IMR-90 (cell line): ENCODE measurements at regions not wholly inside any gene's neighbourhood (a gene's known extent, or its start where the extent isn't known, plus 50 kb on each side); places are given as distances from the start of the nearest gene placed in this dataset.

ENCODE experiments used
- ATAC-seq: fragments of 200-7000 bp; cut with Tn5 transposase; 2 replicates; pipeline ENCODE4 v1.9.1; 2020; ENCODE audit warnings: low read depth, mild to moderate bottlenecking, moderate library complexity
- BruUV-seq: library from RNA; stranded (reverse); fragments of 400-500 nt; replicated peaks from 2 replicates; lab custom pipeline; 2021; lab: Mats Ljungman, UMichigan
- CTCF ChIA-PET: fragments of 300-600 bp; formaldehyde crosslinking; extraction: SDS; loops from one replicate; lab custom pipeline; 2021; ENCODE audit warnings: antibody characterized with exemption; lab: Yijun Ruan, JAX
- POLR2A ChIA-PET: fragments of 300-600 bp; sonication (Branson Sonifier 250); formaldehyde crosslinking; loops from one replicate; lab custom pipeline; 2022; ENCODE audit warnings: antibody characterized with exemption; ENCODE audit not compliant: unreplicated experiment; lab: Charles Lee
- DNase-seq: peaks from one replicate; pipeline ENCODE4 v3.0.0; 2013
- H2AFZ ChIP-seq: replicated peaks from 2 replicates; pipeline ENCODE3; 2013; ENCODE audit warnings: low read length, mild to moderate bottlenecking; ENCODE audit not compliant: poor library complexity
- H2AK5ac ChIP-seq: 2 replicates; pipeline ENCODE4 v1.6.1; 2013; ENCODE audit warnings: low read depth, low read length, inconsistent platforms
- H2AK9ac ChIP-seq: replicated peaks from 2 replicates; pipeline ENCODE3; 2013; ENCODE audit warnings: mild to moderate bottlenecking, low read depth, low read length, moderate library complexity; ENCODE audit not compliant: poor library complexity
- H2BK120ac ChIP-seq: 2 replicates; pipeline ENCODE4 v1.6.1; 2013; ENCODE audit warnings: low read depth, low read length, inconsistent platforms
- H2BK15ac ChIP-seq: 3 replicates; pipeline ENCODE4 v1.6.1; 2013; ENCODE audit warnings: low read depth, low read length, inconsistent platforms
- H2BK20ac ChIP-seq: 2 replicates; pipeline ENCODE4 v1.6.1; 2013; ENCODE audit warnings: low read depth, mild to moderate bottlenecking, inconsistent platforms, low read length, moderate library complexity
- H2BK5ac ChIP-seq: 2 replicates; pipeline ENCODE4 v1.6.1; 2013; ENCODE audit warnings: mild to moderate bottlenecking, low read depth, low read length, inconsistent platforms; ENCODE audit not compliant: poor library complexity, severe bottlenecking
- H3K14ac ChIP-seq: replicated peaks from 2 replicates; pipeline ENCODE4 v1.6.1; 2013; ENCODE audit warnings: low read depth, low read length, inconsistent platforms
- H3K18ac ChIP-seq: 2 replicates; pipeline ENCODE4 v1.6.1; 2013; ENCODE audit warnings: low read depth, low read length, control low read depth
- H3K23ac ChIP-seq: 2 replicates; pipeline ENCODE4 v1.6.1; 2013; ENCODE audit warnings: low read depth, low read length, inconsistent platforms
- H3K27ac ChIP-seq: 2 replicates; pipeline ENCODE4 v1.5.1; 2013; ENCODE audit warnings: mild to moderate bottlenecking, control low read depth, low read length; ENCODE audit not compliant: insufficient read depth
- H3K27me3 ChIP-seq: 2 replicates; pipeline ENCODE4 v1.6.1; 2013; ENCODE audit warnings: low read length; ENCODE audit not compliant: control insufficient read depth, insufficient read depth
- H3K36me3 ChIP-seq: 2 replicates; pipeline ENCODE4 v1.6.1; 2013; ENCODE audit warnings: low read length, mixed read lengths; ENCODE audit not compliant: control insufficient read depth, insufficient read depth
- H3K4ac ChIP-seq: 2 replicates; pipeline ENCODE4 v1.6.1; 2013; ENCODE audit warnings: low read depth, low read length, inconsistent platforms
- H3K4me1 ChIP-seq: 2 replicates; pipeline ENCODE4 v1.6.1; 2013; ENCODE audit warnings: low read length, mixed read lengths; ENCODE audit not compliant: control insufficient read depth, insufficient read depth
- H3K4me2 ChIP-seq: 2 replicates; pipeline ENCODE4 v1.6.1; 2013; ENCODE audit warnings: low read depth, mild to moderate bottlenecking, control low read depth, low read length, moderate library complexity
- H3K4me3 ChIP-seq: 2 replicates; pipeline ENCODE4 v1.5.1; 2013; ENCODE audit warnings: low read depth, mild to moderate bottlenecking, control low read depth, low read length, moderate library complexity; ENCODE audit not compliant: insufficient read depth
- H3K56ac ChIP-seq: 2 replicates; pipeline ENCODE4 v1.6.1; 2013; ENCODE audit warnings: low read length, inconsistent platforms; ENCODE audit not compliant: insufficient read depth; ENCODE audit errors: extremely low read depth
- H3K79me1 ChIP-seq, 2 experiments: 2 replicates each; pipeline ENCODE4 v1.6.1; 2013; ENCODE audit warnings: low read length in 2 of 2, inconsistent platforms in 1 of 2, low read depth in 1 of 2
- H3K9ac ChIP-seq: 2 replicates; pipeline ENCODE4 v1.6.1; 2013; ENCODE audit warnings: low read depth, low read length, control low read depth
- H3K9me1 ChIP-seq: 2 replicates; pipeline ENCODE4 v1.6.1; 2013; ENCODE audit warnings: low read length, inconsistent platforms; ENCODE audit not compliant: insufficient read depth
- H3K9me3 ChIP-seq: 2 replicates; pipeline ENCODE4 v1.6.1; 2013; ENCODE audit warnings: low read length; ENCODE audit not compliant: control insufficient read depth, insufficient read depth
- H4K20me1 ChIP-seq: 2 replicates; pipeline ENCODE4 v1.6.1; 2013; ENCODE audit warnings: low read length, inconsistent platforms; ENCODE audit not compliant: insufficient read depth
- H4K5ac ChIP-seq: 2 replicates; pipeline ENCODE4 v1.6.1; 2013; ENCODE audit warnings: mild to moderate bottlenecking, low read depth, low read length, control low read depth
- H4K8ac ChIP-seq, 2 experiments: 2 replicates each; pipeline ENCODE4 v1.6.1; 2013; ENCODE audit warnings: low read depth in 2 of 2, low read length in 2 of 2, control low read depth in 1 of 2, inconsistent platforms in 1 of 2
- H4K91ac ChIP-seq: 2 replicates; pipeline ENCODE4 v1.6.1; 2013; ENCODE audit warnings: low read depth, low read length, inconsistent platforms; ENCODE audit not compliant: insufficient read depth
- BHLHE40 ChIP-seq: fragments of 150-350 bp; IDR thresholded peaks from 2 replicates; pipeline ENCODE4 v1.6.1; 2016; ENCODE audit warnings: mild to moderate bottlenecking, low read depth, low read length
- CEBPB ChIP-seq: IDR thresholded peaks from 2 replicates; pipeline ENCODE4 v1.6.1; 2012; ENCODE audit warnings: low read depth, low read length, improper control_type of control experiment
- CHD1 ChIP-seq: IDR thresholded peaks from 2 replicates; pipeline ENCODE4 v1.6.1; 2012; ENCODE audit warnings: low read depth, low read length, improper control_type of control experiment
- CTCF ChIP-seq: conservative IDR thresholded peaks from 2 replicates; pipeline ENCODE4 v1.5.1; 2012; ENCODE audit warnings: mild to moderate bottlenecking, low read depth, low read length, improper control_type of control experiment
- FOS ChIP-seq: fragments of 150-350 bp; IDR thresholded peaks from 2 replicates; pipeline ENCODE4 v1.6.1; 2016; ENCODE audit warnings: low read depth, low read length
- MAFK ChIP-seq: IDR thresholded peaks from 2 replicates; pipeline ENCODE4 v1.6.1; 2012; ENCODE audit warnings: low read depth, low read length, improper control_type of control experiment
- MAZ ChIP-seq: IDR thresholded peaks from 2 replicates; pipeline ENCODE4 v1.6.1; 2012; ENCODE audit warnings: low read depth, mild to moderate bottlenecking, low read length, improper control_type of control experiment, moderate library complexity, borderline replicate concordance
- MXI1 ChIP-seq: IDR thresholded peaks from 2 replicates; pipeline ENCODE4 v1.6.1; 2012; ENCODE audit warnings: low read depth, mild to moderate bottlenecking, low read length, moderate library complexity, borderline replicate concordance
- POLR2A ChIP-seq: IDR thresholded peaks from 2 replicates; pipeline ENCODE4 v1.6.1; 2012; ENCODE audit warnings: mild to moderate bottlenecking, low read depth, low read length
- RAD21 ChIP-seq: IDR thresholded peaks from 2 replicates; pipeline ENCODE4 v1.6.1; 2012; ENCODE audit warnings: low read length, improper control_type of control experiment
- RCOR1 ChIP-seq: IDR thresholded peaks from 2 replicates; pipeline ENCODE4 v1.6.1; 2012; ENCODE audit warnings: mild to moderate bottlenecking, low read length, improper control_type of control experiment; ENCODE audit not compliant: insufficient replicate concordance
- WGBS, 2 experiments: methylation state at CpG; one replicate each; pipeline versions ENCODE4 v1.1.5 to v1.1.7; 2013; ENCODE audit warnings: missing lambda C conversion rate in 2 of 2; ENCODE audit not compliant: insufficient read length in 1 of 2; ENCODE audit errors: extremely low coverage in 2 of 2; 5-methylcytosine and 5-hydroxymethylcytosine counted together
- dilution Hi-C: fragments of 300-500 bp; cut with HindIII; formaldehyde crosslinking; loops from one replicate; pipeline ENCODE4 v1.14.3; 2018; ENCODE audit warnings: low sequenced_read_pairs; ENCODE audit not compliant: unreplicated experiment
- in situ Hi-C: fragments of 300-500 bp; cut with MboI; formaldehyde crosslinking; loops from 3 replicates; pipeline ENCODE4 v1.14.3; 2019; ENCODE audit warnings: low sequenced_read_pairs, inconsistent platforms, mixed read lengths
- intact Hi-C: fragments of 100-400 bp; cut with micrococcal nuclease; formaldehyde crosslinking; loops from 2 replicates; pipeline ENCODE4 v1.10.0; 2022
- TF ChIP-seq, protein P1 (sequence below): fragments of 150-350 bp; IDR thresholded peaks from 2 replicates; pipeline ENCODE4 v1.6.1; 2017; ENCODE audit warnings: mild to moderate bottlenecking, antibody characterized with exemption, low read length, low read depth

DNA sequence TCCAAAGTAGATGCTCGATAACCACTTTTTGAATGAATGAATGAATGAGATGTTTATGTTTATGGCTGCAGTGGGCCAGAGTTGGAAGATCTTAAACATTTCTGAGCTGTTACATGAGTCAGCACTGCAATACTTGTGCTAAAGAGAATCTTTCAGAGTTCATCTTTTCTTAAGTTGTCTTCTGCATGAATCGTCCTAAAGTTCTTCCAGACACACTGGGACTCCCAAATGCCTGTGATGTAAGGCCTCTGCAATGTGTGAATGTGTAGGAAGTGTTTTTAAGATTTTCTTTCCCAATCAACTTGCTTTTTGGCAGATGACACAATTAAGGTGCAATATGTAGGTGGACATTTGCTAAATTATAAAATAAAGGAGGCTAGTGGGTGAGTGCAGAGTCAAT lies 50.3 kb upstream of the TRIM9 start:
- H3K27ac ChIP-seq = no peak overlapping the region
- H2BK120ac ChIP-seq = no peak overlapping the region
- H4K20me1 ChIP-seq = no peaks in the 10 kb centered on the region
- H4K8ac ChIP-seq = no peak overlapping the region
- no peak overlapping the region for H2BK15ac ChIP-seq
- dilution Hi-C loops = no loop called here
- no peak overlapping the region for H2AK9ac ChIP-seq
- 100% methylated on average over 1 of the region's 2 CpGs; no CpG with 5 or more reads in 1 of the 2 experiments for WGBS, 2 experiments
- no peaks in the 10 kb centered on the region for H3K4me1 ChIP-seq
- CTCF ChIA-PET = no interaction called here
- peaks cover 14% of the 10 kb centered on the region for H3K27me3 ChIP-seq
- no peak overlapping the region for H3K4me2 ChIP-seq
- no peak overlapping the region for H4K91ac ChIP-seq
- H3K23ac ChIP-seq = no peak overlapping the region
- no peak overlapping the region for H3K14ac ChIP-seq
- H2BK5ac ChIP-seq = no peak overlapping the region
- POLR2A ChIA-PET = no interaction called here
- H2AFZ ChIP-seq = no peak overlapping the region
- H3K9me1 ChIP-seq = no peaks in the 10 kb centered on the region
- no peak overlapping the region for H3K9ac ChIP-seq
- H3K9me3 ChIP-seq = no peaks in the 10 kb centered on the region
- intact Hi-C loops = loop anchor here (5.0 kb wide), 1 partner anchor 57 kb away; no protein-coding TSS in a partner anchor
- H3K79me1 ChIP-seq = no peaks in the 10 kb centered on the region
- H3K56ac ChIP-seq = no peak overlapping the region
- H2AK5ac ChIP-seq = no peak overlapping the region
- in situ Hi-C loops = no loop called here
- H2BK20ac ChIP-seq = no peak overlapping the region
- no peak overlapping the region for H4K5ac ChIP-seq
- no peak for DNase-seq
- H3K18ac ChIP-seq = no peak overlapping the region
- no peak overlapping the region for H3K4me3 ChIP-seq
- no TSS peak for BruUV-seq
- no peak overlapping the region for H3K4ac ChIP-seq
- TF ChIP-seq RAD21 = no peak
- TF ChIP-seq MAZ = no peak
- no peak for TF ChIP-seq MXI1
- no peak for TF ChIP-seq POLR2A
- TF ChIP-seq CTCF = no peak
- no peak for TF ChIP-seq MAFK
- no peak for TF ChIP-seq CHD1
- TF ChIP-seq FOS = no peak
- no peak for TF ChIP-seq RCOR1
- no peak for TF ChIP-seq BHLHE40
- TF ChIP-seq, protein P1, sequence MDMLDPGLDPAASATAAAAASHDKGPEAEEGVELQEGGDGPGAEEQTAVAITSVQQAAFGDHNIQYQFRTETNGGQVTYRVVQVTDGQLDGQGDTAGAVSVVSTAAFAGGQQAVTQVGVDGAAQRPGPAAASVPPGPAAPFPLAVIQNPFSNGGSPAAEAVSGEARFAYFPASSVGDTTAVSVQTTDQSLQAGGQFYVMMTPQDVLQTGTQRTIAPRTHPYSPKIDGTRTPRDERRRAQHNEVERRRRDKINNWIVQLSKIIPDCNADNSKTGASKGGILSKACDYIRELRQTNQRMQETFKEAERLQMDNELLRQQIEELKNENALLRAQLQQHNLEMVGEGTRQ = no peak
- TF ChIP-seq CEBPB = no peak
- no peak for ATAC-seq
- H3K36me3 ChIP-seq = no peaks in the 10 kb centered on the region
